HG03378 (cell line): ENCODE measurements at regions not wholly inside any gene's neighbourhood (a gene's known extent, or its start where the extent isn't known, plus 50 kb on each side); places are given as distances from the start of the nearest gene placed in this dataset.

ENCODE experiments used
- ATAC-seq: cut with Tn5 transposase; IDR thresholded peaks from one replicate; pipeline ENCODE4 v1.9.1; 2021; ENCODE audit warnings: mild to moderate bottlenecking, moderate library complexity; ENCODE audit not compliant: unreplicated experiment

DNA sequence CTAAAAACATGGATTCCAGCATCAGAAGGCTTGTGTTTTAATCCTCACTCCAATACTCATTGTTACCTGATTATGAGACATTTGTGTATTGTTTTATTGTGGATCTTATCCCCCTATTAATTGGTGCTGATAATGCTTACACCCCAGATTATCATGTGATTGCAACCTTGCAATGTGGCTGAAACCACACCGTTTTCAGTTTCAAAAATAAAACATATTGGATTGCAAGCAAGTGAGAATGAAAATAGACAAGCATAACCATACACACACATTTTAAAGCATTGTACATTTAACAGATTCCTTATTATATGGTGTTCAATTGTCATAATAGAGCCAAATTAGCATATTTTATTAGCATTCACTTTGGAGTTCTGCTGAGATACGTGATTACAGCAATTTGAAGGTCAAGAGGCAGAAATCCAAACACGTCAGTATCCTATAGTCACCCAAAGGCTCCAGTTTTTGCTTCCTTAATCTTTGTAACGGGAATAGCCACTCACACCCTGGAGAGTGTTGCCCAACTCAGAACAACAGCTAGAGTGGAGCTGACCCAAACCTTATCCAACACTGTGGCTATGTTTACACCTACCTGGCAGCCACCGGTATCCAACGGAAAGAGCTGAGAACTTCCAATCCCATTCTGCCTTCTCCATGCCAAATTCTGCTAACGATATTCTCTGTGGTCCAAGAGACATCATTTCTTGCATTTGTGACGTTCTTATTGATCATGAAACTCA is 317.1 kb upstream of the KLF6 start:
- no peak for ATAC-seq

DNA sequence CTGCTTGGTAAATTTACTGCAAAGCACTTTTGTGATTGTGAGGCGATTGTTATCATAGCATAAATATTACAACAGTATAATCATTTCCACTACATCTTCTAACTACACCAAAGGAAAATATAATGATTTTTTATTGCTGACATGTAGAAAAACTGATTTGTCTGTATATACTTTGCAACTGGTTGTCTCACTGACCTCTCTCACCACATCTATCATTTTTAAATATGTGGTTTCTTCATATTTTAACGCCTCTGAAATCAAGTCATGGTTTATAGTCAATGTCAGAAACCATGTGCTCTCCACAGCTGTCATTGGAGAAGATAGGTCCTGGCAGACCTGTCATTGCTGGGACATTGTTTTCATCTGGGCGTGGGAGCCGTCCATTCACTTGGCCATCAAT is 315.4 kb upstream of the KLF6 start:
- ATAC-seq, result no peak

DNA sequence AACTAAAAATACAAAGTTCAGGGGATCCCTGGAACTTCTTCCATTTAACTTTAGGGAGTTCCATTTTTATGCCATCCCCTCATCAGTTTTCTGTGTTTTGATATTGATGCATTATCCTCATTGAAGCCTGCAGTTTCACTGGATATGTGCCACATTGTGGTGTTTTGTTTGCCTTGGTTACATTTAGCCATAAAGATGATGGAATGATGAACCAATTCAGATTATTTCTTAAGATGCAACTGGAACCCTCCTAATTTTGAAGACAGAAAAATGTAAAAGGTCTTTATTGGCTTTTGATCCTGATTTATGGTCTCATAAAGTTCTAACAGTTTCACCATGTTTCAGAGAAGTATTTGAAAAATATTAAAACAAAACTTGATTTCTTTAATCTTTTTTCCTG is 314.2 kb upstream of the KLF6 start:
- ATAC-seq, result no peak

DNA sequence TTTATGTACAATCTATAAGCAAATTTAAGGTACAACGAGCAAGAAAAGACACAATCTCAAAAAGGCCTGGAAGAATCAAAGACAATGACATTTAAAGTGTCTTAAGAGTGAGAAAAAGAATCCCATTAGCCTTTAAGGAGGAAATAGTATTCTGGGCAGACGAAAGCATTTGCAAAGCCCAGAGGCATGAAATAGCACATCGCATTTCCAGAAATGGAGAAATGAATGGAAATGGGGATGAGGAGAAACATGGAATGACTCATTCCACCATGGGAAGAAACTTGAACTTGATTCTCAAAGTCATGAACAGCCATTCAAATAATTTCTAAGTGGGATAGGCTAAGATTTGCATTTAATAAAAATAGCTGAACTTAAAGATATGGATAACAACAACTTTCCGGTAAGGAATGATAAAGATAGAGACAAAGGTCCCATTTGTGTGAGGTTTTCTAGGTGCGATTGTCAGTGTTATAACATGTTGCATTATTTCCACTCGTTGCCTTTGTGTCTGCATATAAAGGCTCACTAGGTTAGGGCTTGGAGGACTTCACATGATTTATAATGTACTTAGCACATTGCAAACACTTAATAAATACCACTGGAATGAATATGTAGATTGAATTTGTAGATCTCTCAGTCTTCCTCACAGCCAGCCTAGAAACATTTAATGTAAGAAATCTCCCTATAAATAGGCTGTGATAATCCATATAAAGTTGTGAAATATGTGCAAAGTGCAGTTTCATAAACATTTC is 310.3 kb upstream of the KLF6 start:
- no peak for ATAC-seq

DNA sequence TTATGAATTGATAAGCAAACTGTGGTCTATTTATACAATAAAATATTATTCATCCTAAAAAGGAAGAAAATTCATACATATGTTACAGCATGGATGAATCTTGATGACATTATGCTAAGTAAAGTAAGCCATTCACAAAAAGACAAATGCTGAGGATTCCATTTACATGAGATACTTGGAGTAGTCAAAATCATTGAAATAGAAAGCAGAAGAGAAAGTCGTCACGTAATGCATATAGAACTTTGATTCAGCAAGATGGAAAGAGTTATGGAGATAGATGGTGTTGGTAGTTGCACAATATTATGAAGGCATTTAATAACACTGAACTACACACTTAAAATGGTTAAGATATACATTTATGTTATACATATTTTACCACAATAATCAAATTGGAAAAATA is 309.7 kb upstream of the KLF6 start:
- ATAC-seq, result no peak

DNA sequence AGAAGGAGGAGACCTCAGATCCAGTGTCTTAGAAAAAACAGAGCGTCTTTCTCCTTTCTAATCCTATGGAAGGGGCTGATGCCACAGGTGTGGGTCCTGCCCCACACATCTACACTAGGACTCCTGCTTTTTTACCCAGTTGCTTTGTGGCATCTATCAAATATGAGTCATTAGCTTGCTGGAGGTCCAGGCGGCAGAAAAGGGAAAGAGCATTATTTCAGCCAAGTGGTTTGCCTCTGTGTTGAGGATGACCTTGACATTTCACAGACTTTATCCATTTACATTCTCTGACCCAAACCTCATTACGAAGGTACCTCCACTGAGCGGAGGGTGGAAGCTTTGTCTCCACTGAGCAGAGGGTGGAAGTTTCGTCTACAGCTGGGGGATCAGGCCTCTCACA is 308.4 kb upstream of the KLF6 start:
- no peak for ATAC-seq

DNA sequence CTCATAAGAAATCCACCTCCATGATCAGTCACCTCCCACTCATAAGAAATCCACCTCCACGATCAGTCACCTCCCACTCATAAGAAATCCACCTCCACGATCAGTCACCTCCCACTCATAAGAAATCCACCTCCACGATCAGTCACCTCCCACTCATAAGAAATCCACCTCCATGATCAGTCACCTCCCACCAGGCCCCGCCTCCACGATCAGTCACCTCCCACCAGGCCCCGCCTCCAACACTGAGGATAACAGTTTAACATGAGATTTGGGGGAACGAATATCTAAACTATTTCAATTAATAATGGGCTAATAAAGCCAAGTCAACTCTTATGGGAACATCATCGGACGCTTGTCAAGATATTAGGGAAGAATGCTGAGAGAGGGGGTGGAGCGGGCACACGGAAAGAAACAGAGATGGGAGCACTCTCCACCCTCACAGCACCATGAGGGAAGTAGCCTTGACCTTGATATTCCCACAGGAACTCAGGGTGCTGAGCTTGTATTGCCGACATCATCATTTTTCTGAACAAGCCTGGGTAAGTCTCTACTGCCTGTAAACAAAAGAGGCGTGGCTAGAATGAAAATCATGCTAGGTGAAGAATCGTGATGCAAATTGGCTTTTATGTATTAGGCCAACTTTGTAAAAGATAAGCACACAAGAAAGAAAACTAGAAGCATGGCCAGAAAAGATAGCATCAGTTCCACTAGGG is 303.5 kb upstream of the KLF6 start:
- ATAC-seq, result no peak

DNA sequence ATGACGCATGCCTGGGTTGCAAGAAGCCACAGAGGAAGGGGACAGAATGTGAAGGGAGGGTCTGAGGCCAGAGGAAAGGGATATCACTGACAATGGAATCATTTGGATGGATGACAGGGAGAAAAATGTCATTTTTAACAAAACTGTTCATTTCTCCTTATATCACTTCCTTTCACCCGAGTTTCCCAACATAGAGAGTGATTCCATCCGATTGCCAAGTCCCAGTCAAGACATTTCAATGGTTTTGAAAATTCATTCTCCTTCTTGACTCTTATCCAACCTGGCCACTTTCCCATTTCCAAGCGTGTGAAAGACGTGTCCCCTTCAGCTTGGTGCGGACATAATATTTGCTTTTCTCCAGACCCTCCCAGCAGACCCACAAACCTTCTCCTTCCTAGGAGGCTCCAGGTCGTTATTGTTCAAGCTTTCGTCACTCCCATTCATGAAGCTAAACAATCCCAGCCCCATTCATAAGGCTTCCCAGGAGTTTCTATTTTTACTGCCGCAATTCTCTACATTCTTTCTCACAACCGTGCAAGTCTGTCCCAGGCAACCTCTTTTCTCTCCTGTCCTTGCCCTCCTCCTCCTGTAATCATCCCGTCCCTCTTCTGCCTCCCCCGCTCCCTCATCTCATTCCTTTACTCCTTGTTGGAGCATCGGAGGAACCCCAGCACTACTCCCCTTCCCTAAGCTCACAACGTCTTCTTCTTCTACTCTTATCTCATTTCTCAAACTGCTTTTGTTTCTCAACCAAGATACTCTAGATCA is 301.3 kb upstream of the KLF6 start:
- ATAC-seq, result no peak

DNA sequence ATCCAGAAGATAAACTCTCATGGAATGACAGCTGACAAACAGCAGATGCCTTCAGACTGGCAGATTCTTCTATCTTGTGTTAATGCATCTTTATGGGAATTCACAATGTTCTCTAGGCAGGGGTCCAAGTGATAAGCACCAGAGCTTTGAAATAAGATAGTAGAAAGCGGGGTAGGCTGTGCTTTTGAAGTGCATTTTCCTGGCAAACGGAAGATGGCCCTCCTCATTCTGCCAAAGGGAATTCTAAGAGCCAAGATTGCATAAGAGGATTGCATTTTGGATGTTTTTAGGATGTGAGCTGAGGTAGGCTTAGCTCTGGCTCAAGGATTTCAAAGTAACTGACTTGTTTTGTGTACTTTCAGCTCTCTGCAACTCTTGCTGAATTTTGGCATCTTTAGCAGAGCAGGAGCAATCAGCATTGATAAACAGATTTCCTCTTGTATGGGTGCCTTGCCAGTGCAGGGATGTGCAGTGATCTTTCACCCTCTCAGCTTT is 298.5 kb upstream of the KLF6 start:
- no peak for ATAC-seq

DNA sequence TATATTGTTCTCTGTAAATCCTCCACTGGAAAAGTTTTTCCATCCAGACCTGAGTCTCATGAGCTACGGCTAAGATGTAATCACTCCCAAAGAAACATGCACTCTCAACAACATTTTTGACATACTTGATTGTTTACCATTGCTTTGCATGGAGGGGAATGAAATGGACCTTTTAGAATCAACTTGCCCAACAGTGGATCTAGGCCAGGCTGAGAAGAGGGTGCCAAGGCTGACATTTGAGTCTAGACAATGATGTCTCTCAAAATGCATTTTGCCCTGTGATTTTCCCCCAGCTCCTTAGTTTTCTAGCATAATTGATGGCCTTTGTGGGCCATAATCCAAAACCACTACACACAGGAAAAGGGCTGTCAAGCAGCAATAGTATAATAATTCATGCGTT is 297.9 kb upstream of the KLF6 start:
- ATAC-seq, result no peak

DNA sequence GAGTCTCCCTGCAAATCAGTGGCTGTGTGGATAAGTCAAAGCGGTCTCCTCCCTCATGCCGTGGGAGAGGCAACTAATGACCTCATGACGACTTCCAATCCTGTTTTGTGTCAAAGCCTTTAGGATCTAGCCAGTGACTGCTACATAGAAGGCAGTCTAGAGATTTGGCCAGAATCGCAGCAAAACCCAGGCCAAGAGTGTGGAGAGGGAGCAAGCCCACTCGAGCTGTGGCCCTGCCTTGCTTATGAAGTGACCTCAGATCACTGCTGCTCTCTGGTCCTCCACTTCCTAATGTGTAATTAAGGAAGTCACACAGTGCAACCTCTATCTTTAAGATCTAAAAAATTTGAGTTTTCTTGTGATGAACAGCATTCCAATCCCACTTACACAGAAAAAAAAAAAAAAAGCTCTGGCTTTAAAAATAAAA is 296.7 kb upstream of the KLF6 start:
- no peak for ATAC-seq

DNA sequence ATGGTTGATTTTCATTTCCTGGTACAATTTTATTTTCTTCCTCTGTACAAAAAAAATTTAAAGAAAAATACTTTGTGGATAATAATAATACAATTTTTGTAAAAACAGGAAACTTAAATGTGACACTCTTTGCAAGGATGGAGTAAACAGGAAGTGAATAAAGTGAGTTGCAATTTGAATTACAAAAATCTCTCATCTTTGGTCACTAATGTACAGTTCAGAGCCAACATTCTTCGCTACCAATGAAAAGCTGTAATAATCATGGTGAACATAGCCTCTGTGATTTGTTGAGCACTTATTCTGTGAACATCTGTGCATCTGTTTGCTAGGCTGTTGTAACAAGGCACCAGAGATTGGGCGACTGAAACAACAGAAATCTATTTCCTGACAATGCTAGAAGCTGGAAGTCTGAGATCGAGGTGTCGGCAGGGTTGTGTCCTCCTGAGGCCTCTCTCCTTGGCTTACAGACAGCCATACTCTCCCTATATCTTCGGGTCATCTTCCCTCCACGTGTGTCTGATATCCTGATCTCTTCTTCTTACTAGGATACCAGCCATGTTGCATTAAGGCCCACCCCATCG is 295.3 kb upstream of the KLF6 start:
- ATAC-seq, result no peak

DNA sequence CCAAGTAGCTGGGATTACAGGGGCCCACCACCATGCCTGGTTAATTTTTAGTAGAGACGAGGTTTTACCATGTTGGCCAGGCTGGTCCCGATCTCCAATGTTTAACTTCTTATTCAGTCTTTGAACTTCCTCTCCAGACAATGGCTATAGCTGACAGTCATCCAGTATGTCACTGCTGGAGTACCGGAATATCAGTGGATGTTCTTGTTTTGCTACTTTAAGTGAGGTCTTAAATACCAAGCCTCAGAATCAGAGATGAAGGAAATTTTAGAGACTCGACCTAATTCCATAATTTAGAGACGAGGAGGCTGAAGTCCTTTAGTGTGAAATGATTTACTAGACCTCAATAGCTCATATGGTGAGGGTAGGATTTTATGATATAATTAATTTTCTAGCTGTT is 294.8 kb upstream of the KLF6 start:
- no peak for ATAC-seq

DNA sequence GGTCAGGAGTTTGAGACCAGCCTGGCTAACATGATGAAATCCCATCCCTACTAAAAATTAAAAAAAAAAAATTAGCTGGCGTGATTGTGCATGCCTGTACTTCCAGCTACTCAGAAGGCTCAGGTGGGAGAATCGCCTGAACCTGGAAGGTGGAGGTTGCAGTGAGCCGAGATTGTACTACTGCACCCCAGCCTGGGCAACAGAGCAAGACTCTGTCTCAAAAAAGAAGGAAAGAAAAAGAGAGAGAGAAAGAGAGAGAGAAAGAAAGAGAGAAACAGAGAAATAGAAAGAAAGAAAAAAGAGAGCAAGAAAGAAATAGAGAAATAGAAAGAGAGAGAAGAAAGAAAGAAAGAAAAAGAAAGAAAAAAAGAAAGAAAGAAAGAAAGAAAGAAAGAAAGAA is 292.8 kb upstream of the KLF6 start:
- no peak for ATAC-seq

DNA sequence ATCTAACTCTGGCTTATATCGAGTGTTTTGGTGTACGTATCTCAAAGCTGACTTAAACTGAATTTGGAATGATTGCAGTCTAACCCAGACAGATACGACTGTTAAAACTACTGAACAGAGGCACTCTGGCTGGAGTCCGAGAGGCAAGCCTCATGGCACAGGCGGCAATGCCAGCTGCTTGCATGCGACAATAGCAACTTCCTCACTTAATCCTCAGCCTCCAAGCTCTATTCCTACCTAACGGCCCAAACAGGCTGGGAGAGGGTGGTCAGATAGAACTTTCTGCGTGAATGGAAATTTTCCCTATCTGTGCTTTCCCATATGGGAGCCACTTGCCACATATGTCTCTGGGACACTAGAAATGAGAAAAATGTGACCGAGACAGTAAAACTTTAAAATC is 292.0 kb upstream of the KLF6 start:
- ATAC-seq, result no peak

DNA sequence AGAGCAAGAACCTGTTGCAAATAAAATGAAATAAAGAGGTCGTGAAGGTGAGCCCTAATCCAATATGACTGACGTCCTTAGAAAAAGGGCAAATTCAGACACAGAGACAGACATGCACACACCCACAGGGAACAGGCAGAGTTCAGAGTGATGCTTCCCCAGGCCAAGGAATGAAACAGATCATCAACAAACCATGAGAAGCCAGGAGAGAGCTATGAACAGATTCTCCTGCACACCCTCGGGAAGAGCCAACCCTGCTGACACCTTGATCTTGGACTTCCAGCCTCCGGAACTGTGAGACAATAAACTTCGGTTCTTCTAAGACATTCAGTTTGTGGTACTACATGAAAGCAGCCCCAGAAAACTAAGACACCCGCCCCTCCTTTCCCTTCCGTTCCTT is 290.4 kb upstream of the KLF6 start:
- no peak for ATAC-seq

DNA sequence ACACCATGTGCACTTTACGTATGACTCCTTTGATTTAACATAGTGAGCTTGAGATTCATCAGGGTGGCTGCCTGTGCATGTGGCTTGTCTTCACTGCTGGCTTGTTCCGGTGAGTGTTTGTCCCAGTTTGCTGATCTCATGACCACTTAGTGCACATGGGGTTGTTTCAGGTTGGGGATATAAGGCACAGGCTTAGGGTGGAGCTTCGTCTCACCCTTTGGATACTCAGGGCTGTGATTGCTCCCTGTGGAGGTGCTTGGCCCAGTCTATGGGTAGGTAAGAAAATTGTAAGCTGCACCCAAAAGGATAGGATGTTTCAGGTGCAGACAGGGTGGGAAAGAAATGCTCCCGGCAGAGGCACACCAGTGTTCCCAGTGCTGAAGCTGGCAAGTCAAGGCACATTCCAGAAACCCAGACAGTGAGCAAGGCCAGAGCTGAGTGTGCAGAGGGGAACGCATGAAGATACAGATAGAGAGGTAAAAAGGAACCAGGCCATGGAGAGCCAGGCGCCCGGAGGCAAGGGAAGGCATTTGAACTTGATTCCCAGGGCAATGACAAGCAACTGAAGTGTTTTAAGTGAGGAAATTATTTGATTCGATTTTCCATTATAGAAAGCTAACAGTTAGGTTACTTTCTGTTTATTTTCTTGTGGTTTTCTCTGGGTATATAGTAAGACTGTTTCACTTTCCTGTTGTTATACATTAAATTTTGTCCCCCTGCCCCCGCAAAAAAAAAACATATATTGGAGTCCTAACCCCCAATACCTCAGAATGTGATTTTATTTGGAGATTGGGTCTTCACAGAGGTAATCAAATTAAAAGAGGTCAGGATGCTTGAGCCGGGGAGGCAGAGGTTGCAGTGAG is 289.8 kb upstream of the KLF6 start:
- ATAC-seq, result no peak

DNA sequence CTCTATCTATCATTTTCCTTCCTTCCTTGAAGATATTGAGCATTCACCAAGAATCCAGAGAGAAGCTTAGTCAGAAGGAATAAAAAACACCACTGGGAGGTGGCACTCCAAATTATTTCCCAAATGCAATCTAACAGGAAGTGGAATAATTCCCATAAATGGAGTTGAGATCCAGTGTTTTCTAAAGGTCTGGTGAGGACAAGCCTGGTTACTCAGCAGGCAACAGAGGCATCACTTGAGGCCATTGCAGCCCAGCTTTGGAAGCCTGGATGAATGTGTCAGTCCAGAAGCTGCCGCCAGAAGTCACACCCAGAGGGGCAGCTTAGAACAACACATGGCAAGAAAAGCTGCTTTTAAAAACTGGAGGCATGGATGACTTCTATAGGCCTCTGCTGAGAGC is 288.9 kb upstream of the KLF6 start:
- ATAC-seq, result no peak

DNA sequence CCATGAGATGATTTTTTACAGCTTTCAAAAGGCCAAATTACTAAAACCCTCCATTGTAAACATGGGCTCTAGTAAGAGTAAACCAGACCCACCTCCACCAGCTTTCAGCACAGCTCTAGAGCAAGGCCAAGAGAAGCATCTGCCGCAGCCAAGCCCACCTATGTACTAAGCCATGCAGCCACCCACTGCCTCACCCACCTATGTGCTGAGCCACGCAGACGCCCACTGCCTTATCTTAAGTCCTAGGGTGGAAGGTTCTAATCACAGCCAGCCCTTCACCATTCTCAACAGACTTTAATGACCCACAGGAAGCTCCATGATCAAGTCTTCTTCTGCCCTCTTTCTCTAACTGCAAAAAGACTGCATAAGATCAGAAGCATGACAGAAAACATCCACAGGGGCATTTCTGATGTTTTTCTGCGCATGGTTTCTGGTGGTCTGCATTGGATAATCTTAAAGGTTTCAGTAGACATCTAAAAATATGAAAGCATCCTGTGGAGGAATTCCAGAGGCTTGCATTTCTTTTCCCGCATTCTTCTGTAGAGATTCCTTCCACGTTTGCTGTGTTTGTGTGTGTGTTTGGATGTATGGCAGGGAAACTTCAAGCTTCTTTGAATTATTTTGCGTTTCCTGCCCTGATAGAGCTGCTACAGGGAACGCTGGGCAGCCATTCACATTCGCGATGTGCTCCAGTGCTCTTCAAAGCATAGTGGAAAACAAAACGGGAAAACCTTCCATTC is 286.1 kb upstream of the KLF6 start:
- no peak for ATAC-seq
